Chondrocyte (in vitro differentiated cells): ENCODE measurements at regions not wholly inside any gene's neighbourhood (a gene's known extent, or its start where the extent isn't known, plus 50 kb on each side); places are given as distances from the start of the nearest gene placed in this dataset.

ENCODE experiments used
- DNase-seq: peaks from one replicate; pipeline ENCODE4 v3.0.0; 2021; ENCODE audit warnings: mixed read lengths, low spot score
- H3K27ac Mint-ChIP-seq: one replicate; pipeline ENCODE4 v1.8.0; 2021; ENCODE audit warnings: mild to moderate bottlenecking, moderate library complexity, mixed read lengths; ENCODE audit not compliant: unreplicated experiment
- H3K27me3 Mint-ChIP-seq: 2 replicates; pipeline ENCODE4 v1.8.0; 2021; ENCODE audit warnings: low read depth, mixed read lengths
- H3K36me3 Mint-ChIP-seq: 2 replicates; pipeline ENCODE4 v1.8.0; 2021; ENCODE audit warnings: low read depth, mixed read lengths
- H3K4me1 Mint-ChIP-seq: 2 replicates; pipeline ENCODE4 v1.8.0; 2021; ENCODE audit warnings: low read depth, mild to moderate bottlenecking, mixed read lengths
- H3K4me3 Mint-ChIP-seq: one replicate; pipeline ENCODE4 v1.8.0; 2021; ENCODE audit warnings: mild to moderate bottlenecking, moderate library complexity, mixed read lengths; ENCODE audit not compliant: unreplicated experiment
- H3K9me3 Mint-ChIP-seq: 2 replicates; pipeline ENCODE4 v1.8.0; 2021; ENCODE audit warnings: low read depth, mixed read lengths
- TF ChIP-seq, protein P1 (sequence below): fragments of 200-600 bp; sonication (generic); IDR thresholded peaks from 2 replicates; pipeline ENCODE4 v1.5.0; 2021; ENCODE audit warnings: antibody characterized with exemption, mild to moderate bottlenecking, moderate library complexity

DNA sequence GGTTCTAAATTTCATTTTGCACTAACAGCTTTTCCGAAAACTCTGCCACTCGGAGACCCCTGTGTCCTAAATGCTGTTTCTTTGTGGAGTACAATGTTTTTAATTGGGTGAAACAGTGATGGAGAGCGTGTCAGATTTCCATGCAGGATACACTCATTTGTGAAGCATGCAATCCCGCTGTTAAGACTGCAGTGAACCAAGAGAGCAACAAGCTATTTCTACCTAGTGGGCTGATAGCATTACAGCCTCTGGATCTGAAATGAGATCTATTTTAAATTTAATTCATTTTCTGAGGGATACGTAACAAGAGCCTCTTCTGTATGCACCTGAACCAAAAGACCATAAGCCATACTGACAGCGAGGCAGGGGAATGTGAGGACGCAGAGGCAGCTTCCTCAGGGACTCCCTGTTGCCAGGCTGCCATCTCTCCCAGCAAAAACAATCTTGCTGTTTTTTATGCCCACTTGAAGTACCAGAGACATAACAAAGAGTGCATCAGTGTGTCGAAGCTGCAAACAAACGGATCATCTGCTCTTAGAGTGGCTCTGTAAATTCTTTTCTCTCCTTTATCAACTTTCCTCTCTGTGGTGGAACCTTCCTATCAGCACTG is 199.9 kb upstream of the COX10 start:
- Mint-ChIP-seq H3K36me3 (peaks cover 7% of the 10 kb centered on the region), H3K4me1 (peaks cover 18% of the 10 kb centered on the region), H3K27ac (no peak overlapping the region), H3K27me3 (no peaks in the 10 kb centered on the region), H3K9me3 (peaks cover 12% of the 10 kb centered on the region), H3K4me3 (no peak overlapping the region)
- TF ChIP-seq, protein P1, sequence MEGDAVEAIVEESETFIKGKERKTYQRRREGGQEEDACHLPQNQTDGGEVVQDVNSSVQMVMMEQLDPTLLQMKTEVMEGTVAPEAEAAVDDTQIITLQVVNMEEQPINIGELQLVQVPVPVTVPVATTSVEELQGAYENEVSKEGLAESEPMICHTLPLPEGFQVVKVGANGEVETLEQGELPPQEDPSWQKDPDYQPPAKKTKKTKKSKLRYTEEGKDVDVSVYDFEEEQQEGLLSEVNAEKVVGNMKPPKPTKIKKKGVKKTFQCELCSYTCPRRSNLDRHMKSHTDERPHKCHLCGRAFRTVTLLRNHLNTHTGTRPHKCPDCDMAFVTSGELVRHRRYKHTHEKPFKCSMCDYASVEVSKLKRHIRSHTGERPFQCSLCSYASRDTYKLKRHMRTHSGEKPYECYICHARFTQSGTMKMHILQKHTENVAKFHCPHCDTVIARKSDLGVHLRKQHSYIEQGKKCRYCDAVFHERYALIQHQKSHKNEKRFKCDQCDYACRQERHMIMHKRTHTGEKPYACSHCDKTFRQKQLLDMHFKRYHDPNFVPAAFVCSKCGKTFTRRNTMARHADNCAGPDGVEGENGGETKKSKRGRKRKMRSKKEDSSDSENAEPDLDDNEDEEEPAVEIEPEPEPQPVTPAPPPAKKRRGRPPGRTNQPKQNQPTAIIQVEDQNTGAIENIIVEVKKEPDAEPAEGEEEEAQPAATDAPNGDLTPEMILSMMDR, result no peak
- DNase-seq, result no peak

DNA sequence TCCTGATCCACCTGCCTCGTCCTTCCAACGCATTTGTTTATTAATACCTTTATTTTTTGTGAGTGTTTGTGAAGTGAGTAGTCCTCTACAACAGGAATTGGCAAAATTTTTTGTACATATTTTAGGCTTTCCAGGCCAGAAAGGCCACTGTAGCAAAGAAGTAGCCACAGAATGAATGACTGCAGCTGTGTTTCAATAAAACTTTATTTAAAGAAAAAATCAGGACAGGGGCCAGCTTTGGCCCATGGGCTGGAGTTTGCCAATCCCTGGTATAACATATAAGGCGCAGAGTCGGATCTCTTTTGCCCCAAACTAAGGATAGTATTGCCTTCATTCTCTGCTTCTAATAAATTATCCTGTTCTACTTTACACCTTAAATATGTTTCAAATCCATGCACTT is 198.0 kb upstream of the COX10 start:
- TF ChIP-seq, protein P1, result no peak
- H3K4me3 Mint-ChIP-seq, result no peak overlapping the region
- no peak for DNase-seq
- H3K36me3 Mint-ChIP-seq, result peaks cover 9% of the 10 kb centered on the region
- peaks cover 5% of the 10 kb centered on the region for H3K4me1 Mint-ChIP-seq
- H3K27me3 Mint-ChIP-seq, result no peaks in the 10 kb centered on the region
- H3K27ac Mint-ChIP-seq, result no peak overlapping the region
- peaks cover 12% of the 10 kb centered on the region for H3K9me3 Mint-ChIP-seq

GRCh38 chr17:13874134-13874533 is 195.2 kb upstream of the COX10 start:
- Mint-ChIP-seq H3K4me3 (no peak overlapping the region), H3K27me3 (no peaks in the 10 kb centered on the region), H3K36me3 (peaks cover 2% of the 10 kb centered on the region), H3K4me1 (peaks cover 3% of the 10 kb centered on the region), H3K27ac (no peak overlapping the region), H3K9me3 (no peaks in the 10 kb centered on the region)
- DNase-seq, result no peak
- TF ChIP-seq, protein P1, result no peak

- no peaks in the 10 kb centered on the region for H3K9me3 Mint-ChIP-seq
- no peak for DNase-seq
- H3K4me3 Mint-ChIP-seq, result no peak overlapping the region
- peaks cover 2% of the 10 kb centered on the region for H3K36me3 Mint-ChIP-seq
- no peaks in the 10 kb centered on the region for H3K27me3 Mint-ChIP-seq
- TF ChIP-seq, protein P1, result no peak
- no peaks in the 10 kb centered on the region for H3K4me1 Mint-ChIP-seq
- H3K27ac Mint-ChIP-seq, result no peak overlapping the region
Observed at GRCh38 chr17:13874817-13875216, 194.5 kb upstream of the COX10 start.

DNA sequence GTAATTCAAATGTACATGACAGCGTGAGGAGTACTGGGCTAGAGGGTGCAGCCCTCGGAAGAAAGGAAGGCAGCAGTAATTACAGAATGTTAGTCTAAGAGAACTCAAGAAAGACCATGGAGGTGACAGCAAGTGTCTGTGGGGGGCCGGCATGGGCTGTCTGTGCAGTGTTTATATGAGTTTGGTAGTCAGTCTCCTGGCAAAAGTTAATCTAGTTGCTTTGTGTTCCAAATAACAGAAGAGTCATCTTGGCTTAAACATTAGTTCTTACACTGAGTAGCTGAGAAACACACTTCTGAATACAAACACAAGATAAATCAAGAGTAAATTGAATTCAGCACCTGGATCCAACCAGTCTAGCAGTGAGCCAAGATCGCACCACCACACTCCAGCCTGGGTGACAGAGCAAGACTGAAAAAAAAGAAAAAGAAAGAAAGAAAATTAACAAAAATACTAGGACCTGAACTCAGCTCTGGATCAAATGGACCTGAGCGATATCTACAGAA is 189.3 kb upstream of the COX10 start:
- no peak for DNase-seq
- peaks cover 11% of the 10 kb centered on the region for H3K9me3 Mint-ChIP-seq
- no peak overlapping the region for H3K27ac Mint-ChIP-seq
- H3K4me1 Mint-ChIP-seq, result no peaks in the 10 kb centered on the region
- no peak overlapping the region for H3K4me3 Mint-ChIP-seq
- TF ChIP-seq, protein P1, result no peak
- H3K27me3 Mint-ChIP-seq, result no peaks in the 10 kb centered on the region
- H3K36me3 Mint-ChIP-seq, result peaks cover 2% of the 10 kb centered on the region
